OCI-LY7 (cell line): ENCODE measurements at regions not wholly inside any gene's neighbourhood (a gene's known extent, or its start where the extent isn't known, plus 50 kb on each side); places are given as distances from the start of the nearest gene placed in this dataset.

Source experiments
- BruUV-seq: library from RNA; stranded (reverse); fragments of 400-500 nt; replicated peaks from 2 replicates; lab custom pipeline; 2021; lab: Mats Ljungman, UMichigan
- CTCF ChIA-PET: fragments of 300-600 bp; sonication (Branson Sonifier 250); formaldehyde crosslinking; loops from one replicate; lab custom pipeline; 2022; ENCODE audit warnings: antibody characterized with exemption; ENCODE audit not compliant: unreplicated experiment; lab: Charles Lee
- POLR2A ChIA-PET: fragments of 300-600 bp; sonication (Branson Sonifier 250); formaldehyde crosslinking; loops from one replicate; lab custom pipeline; 2022; ENCODE audit warnings: antibody characterized with exemption; lab: Charles Lee
- DNase-seq: peaks from one replicate; pipeline ENCODE4 v3.0.0-alpha.2; 2015; ENCODE audit warnings: low spot score
- H2AFZ ChIP-seq: fragments of 200-600 bp; sonication (generic), shearing (Covaris generic); 2 replicates; pipeline ENCODE4 v1.6.1; 2014; ENCODE audit warnings: mild to moderate bottlenecking, antibody characterized with exemption, low read length, moderate library complexity
- H3K27ac ChIP-seq: fragments of 200-600 bp; sonication (generic); 2 replicates; pipeline ENCODE4 v1.5.1; 2014; ENCODE audit warnings: mixed run types, low read depth, mild to moderate bottlenecking, moderate library complexity, low read length, inconsistent platforms; ENCODE audit not compliant: poor library complexity, severe bottlenecking
- H3K36me3 ChIP-seq: fragments of 200-600 bp; sonication (generic); 2 replicates; pipeline ENCODE4 v1.6.1; 2014; ENCODE audit warnings: mild to moderate bottlenecking, antibody characterized with exemption, low read length, moderate library complexity, mixed read lengths; ENCODE audit not compliant: insufficient read depth
- H3K4me1 ChIP-seq: fragments of 200-600 bp; sonication (generic); 2 replicates; pipeline ENCODE4 v1.5.1; 2014; ENCODE audit warnings: mild to moderate bottlenecking, low read length; ENCODE audit not compliant: insufficient read depth, poor library complexity, severe bottlenecking
- H3K4me2 ChIP-seq: fragments of 200-600 bp; sonication (generic); 2 replicates; pipeline ENCODE4 v1.6.1; 2014; ENCODE audit warnings: mild to moderate bottlenecking, low read length
- H3K4me3 ChIP-seq: fragments of 200-600 bp; sonication (generic); 2 replicates; pipeline ENCODE4 v1.5.1; 2014; ENCODE audit warnings: mild to moderate bottlenecking, low read depth, low read length; ENCODE audit not compliant: poor library complexity, severe bottlenecking
- H3K79me2 ChIP-seq: fragments of 200-600 bp; sonication (generic); 2 replicates; pipeline ENCODE4 v1.6.1; 2016; ENCODE audit warnings: low read depth, mild to moderate bottlenecking, low read length, moderate library complexity, mixed read lengths; ENCODE audit not compliant: insufficient read depth
- H3K9me2 ChIP-seq: fragments of 200-600 bp; sonication (generic); 2 replicates; pipeline ENCODE4 v1.6.1; 2016; ENCODE audit warnings: mild to moderate bottlenecking, low read length, mixed read lengths; ENCODE audit not compliant: insufficient read depth
- H3K9me3 ChIP-seq: fragments of 200-600 bp; sonication (generic); 2 replicates; pipeline ENCODE4 v1.6.1; 2014; ENCODE audit warnings: mild to moderate bottlenecking, mixed run types, low read length, mixed read lengths
- H4K20me1 ChIP-seq: fragments of 200-600 bp; sonication (generic); 2 replicates; pipeline ENCODE4 v1.6.1; 2014; ENCODE audit warnings: mild to moderate bottlenecking, antibody characterized with exemption, low read length, moderate library complexity, mixed read lengths; ENCODE audit not compliant: insufficient read depth
- EZH2phosphoT487 ChIP-seq: fragments of 200-600 bp; sonication (generic); IDR thresholded peaks from 2 replicates; pipeline ENCODE4 v1.6.1; 2018; ENCODE audit warnings: low read depth, borderline replicate concordance, mild to moderate bottlenecking, mixed run types, antibody characterized with exemption, low read length, moderate library complexity, mixed read lengths
- intact Hi-C: fragments of 100-400 bp; cut with micrococcal nuclease; formaldehyde crosslinking; loops from one replicate; pipeline ENCODE4 v1.10.0; 2022; ENCODE audit not compliant: unreplicated experiment
- TF ChIP-seq, protein P1 (sequence below): fragments of 200-600 bp; sonication (generic); conservative IDR thresholded peaks from 2 replicates; pipeline ENCODE4 v1.5.1; 2014; ENCODE audit warnings: mild to moderate bottlenecking, antibody characterized with exemption, low read length, moderate library complexity, mixed read lengths

DNA sequence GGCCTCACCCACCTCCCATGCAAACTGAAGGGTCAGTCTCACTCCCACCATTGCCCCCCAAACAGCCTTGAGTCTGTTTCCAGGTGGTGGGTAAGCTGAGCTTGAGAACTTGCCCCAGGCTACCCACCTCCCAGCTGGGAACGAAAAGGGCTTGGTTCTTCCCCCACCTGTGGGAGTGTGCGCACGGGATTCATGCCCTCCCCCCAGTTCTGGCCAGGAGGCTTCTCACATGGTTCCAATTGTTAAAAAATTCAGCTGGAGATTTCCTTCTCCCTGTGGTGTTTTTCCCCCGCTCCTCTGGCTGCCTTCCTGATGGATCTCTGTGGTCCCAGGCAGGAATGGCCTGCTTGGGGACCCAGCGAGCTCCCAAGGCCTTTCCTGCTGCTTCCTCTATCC, 81.8 kb upstream of the C21orf91 start:
- peak overlapping the region; percentile 51; the same call in 1 of the 2 replicates for H2AFZ ChIP-seq
- POLR2A ChIA-PET, result interaction anchor here (0.6 kb wide), 1 partner anchor 16 kb away, joined by 3 read pairs; no protein-coding TSS in a partner anchor
- H3K27ac ChIP-seq, result no peak overlapping the region
- no peak for TF ChIP-seq EZH2phosphoT487
- TF ChIP-seq, protein P1, sequence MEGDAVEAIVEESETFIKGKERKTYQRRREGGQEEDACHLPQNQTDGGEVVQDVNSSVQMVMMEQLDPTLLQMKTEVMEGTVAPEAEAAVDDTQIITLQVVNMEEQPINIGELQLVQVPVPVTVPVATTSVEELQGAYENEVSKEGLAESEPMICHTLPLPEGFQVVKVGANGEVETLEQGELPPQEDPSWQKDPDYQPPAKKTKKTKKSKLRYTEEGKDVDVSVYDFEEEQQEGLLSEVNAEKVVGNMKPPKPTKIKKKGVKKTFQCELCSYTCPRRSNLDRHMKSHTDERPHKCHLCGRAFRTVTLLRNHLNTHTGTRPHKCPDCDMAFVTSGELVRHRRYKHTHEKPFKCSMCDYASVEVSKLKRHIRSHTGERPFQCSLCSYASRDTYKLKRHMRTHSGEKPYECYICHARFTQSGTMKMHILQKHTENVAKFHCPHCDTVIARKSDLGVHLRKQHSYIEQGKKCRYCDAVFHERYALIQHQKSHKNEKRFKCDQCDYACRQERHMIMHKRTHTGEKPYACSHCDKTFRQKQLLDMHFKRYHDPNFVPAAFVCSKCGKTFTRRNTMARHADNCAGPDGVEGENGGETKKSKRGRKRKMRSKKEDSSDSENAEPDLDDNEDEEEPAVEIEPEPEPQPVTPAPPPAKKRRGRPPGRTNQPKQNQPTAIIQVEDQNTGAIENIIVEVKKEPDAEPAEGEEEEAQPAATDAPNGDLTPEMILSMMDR, result no peak
- no peaks in the 10 kb centered on the region for H3K4me1 ChIP-seq
- H3K36me3 ChIP-seq, result no peaks in the 10 kb centered on the region
- no peaks in the 10 kb centered on the region for H3K79me2 ChIP-seq
- H3K4me3 ChIP-seq, result no peak overlapping the region
- no peak for DNase-seq
- H3K9me2 ChIP-seq, result no peaks in the 10 kb centered on the region
- H4K20me1 ChIP-seq, result no peaks in the 10 kb centered on the region
- CTCF ChIA-PET, result no interaction called here
- no peak overlapping the region for H3K4me2 ChIP-seq
- intact Hi-C loops, result no loop called here
- BruUV-seq, result no TSS peak
- H3K9me3 ChIP-seq, result no peaks in the 10 kb centered on the region

DNA sequence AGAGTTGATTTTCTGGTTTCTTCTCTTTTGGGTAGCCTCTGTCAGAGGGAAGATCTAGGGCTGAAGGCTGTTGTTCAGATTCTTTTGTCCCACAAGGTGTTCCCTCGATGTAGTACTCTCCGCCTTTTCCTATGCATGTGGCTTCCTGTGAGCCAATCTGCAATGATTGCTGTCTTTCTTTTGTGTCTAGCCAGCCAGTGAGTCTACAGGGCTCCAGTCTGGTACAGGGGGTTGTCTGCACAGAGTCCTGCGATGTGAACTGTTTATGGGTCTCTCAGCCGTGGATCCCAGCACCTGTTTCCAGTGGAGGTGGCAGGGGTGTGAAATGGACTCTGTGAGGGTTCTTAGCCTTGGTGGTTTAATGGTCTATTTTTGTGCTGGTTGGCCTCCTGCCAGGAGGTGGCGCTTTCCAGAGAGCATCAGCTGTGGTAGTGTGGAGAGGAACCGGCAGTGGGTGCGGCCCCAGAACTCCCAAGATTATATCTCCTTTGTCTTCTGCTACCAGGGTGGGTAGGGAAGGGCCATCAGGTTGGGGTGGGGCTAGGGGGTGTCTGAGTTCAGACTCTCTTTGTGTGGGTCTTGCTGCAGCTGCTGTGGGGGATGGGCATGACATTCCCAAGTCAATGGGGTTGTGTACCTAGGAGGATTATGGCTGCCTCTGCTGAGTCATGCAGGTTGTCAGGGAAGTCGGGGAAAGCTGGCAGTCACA, 81.3 kb upstream of the C21orf91 start:
- TF ChIP-seq EZH2phosphoT487, result no peak
- TF ChIP-seq, protein P1, result peak; percentile 64
- no TSS peak for BruUV-seq
- Histone ChIP-seq H3K4me1 (no peaks in the 10 kb centered on the region), H3K9me3 (no peaks in the 10 kb centered on the region), H4K20me1 (no peaks in the 10 kb centered on the region), H3K79me2 (no peaks in the 10 kb centered on the region), H3K36me3 (no peaks in the 10 kb centered on the region), H3K9me2 (no peaks in the 10 kb centered on the region), H3K27ac (no peak overlapping the region), H2AFZ (no peak overlapping the region; the same call in 1 of the 2 replicates), H3K4me3 (no peak overlapping the region), H3K4me2 (no peak overlapping the region)
- ChIA-PET CTCF (no interaction called here), POLR2A (interaction anchor here (0.6 kb wide), 1 partner anchor 16 kb away, joined by 3 read pairs; no protein-coding TSS in a partner anchor)
- DNase-seq, result no peak
- intact Hi-C loops, result no loop called here

DNA sequence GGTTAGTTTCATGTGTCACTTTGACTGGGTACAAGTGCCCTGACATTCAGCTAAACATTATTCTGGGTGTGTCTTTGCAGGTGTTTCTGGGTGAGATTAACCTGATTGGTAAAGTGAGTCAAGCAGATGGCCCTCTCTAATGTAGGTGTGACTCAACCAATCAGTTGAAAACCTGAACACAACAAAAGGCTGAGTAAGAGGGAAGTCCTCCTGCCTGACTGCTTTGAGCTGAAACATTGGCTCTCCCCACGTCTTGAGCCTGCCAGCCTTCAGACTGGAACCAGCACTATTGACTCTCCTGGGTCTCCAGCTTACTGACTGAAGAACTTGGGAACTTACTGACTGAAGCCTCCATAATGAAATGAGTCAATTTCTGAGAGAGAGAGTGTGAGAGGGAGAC, 70.0 kb upstream of the C21orf91 start:
- ChIA-PET POLR2A (interaction anchor here (0.6 kb wide), 1 partner anchor 9 kb away, joined by 4 read pairs; no protein-coding TSS in a partner anchor), CTCF (no interaction called here)
- no peaks in the 10 kb centered on the region for H4K20me1 ChIP-seq
- H2AFZ ChIP-seq, result no peak overlapping the region
- TF ChIP-seq, protein P1, result no peak
- no peak for TF ChIP-seq EZH2phosphoT487
- no peaks in the 10 kb centered on the region for H3K4me1 ChIP-seq
- no peak overlapping the region for H3K4me3 ChIP-seq
- H3K36me3 ChIP-seq, result no peaks in the 10 kb centered on the region
- no peaks in the 10 kb centered on the region for H3K9me2 ChIP-seq
- BruUV-seq, result no TSS peak
- H3K27ac ChIP-seq, result no peak overlapping the region
- no peaks in the 10 kb centered on the region for H3K79me2 ChIP-seq
- DNase-seq, result no peak
- H3K9me3 ChIP-seq, result no peaks in the 10 kb centered on the region
- intact Hi-C loops, result no loop called here
- no peak overlapping the region for H3K4me2 ChIP-seq
